Left ventricle myocardium inferior (tissue), 1 donor: ENCODE measurements at regions not wholly inside any gene's neighbourhood (a gene's known extent, or its start where the extent isn't known, plus 50 kb on each side); places are given as distances from the start of the nearest gene placed in this dataset.

Experiments used
- DNase-seq: peaks from one replicate; pipeline ENCODE4 v3.0.0-alpha.2; 2020
- H3K27ac ChIP-seq: fragments of 200-600 bp; replicated peaks from 2 replicates; pipeline ENCODE4 v1.8.0; 2021
- H3K27me3 ChIP-seq: fragments of 200-600 bp; 2 replicates; pipeline ENCODE4 v1.8.0; 2021; ENCODE audit warnings: low read depth
- H3K36me3 ChIP-seq: fragments of 200-600 bp; 2 replicates; pipeline ENCODE4 v1.8.0; 2021
- H3K4me1 ChIP-seq: fragments of 200-600 bp; 2 replicates; pipeline ENCODE4 v1.8.0; 2021
- H3K4me3 ChIP-seq: fragments of 200-600 bp; 2 replicates; pipeline ENCODE4 v1.8.0; 2021; ENCODE audit warnings: mild to moderate bottlenecking, moderate library complexity
- H3K9me3 ChIP-seq: fragments of 200-600 bp; replicated peaks from 2 replicates; pipeline ENCODE4 v1.8.0; 2021
- CTCF ChIP-seq: fragments of 200-600 bp; IDR thresholded peaks from 2 replicates; pipeline ENCODE4 v1.8.0; 2021; ENCODE audit warnings: antibody characterized with exemption, mild to moderate bottlenecking, borderline replicate concordance
- intact Hi-C: fragments of 100-400 bp; cut with micrococcal nuclease; formaldehyde crosslinking; loops from one replicate; pipeline ENCODE4 v1.11.0; 2022
- donor health status: DM: no; HTN: yes; CAD: no; lungs with severe emphysema.

DNA sequence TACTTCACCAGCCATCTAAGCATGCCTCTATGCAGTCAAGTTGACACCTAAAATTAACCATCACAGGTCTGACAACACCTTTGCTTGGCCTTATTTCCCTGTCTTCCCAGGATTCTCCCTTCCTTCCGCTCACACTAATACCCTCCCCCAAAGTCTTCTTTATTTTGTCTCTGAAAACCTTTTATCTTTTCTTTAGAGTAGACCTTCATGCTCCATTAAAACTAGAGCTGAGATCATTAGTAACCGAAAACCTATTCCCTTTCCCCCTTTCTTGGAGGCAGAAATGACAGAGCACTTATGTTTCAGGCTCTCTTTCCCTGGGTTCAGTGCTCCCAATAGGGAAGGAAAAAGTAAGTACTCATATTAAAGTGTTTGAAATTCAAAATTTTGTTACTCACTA, 423.8 kb downstream of the YTHDC2 start:
- DNase-seq, result no peak
- Histone ChIP-seq H3K27ac (no peak overlapping the region), H3K9me3 (no peaks in the 10 kb centered on the region), H3K4me1 (no peaks in the 10 kb centered on the region), H3K4me3 (no peak overlapping the region), H3K27me3 (no peaks in the 10 kb centered on the region), H3K36me3 (no peaks in the 10 kb centered on the region)
- intact Hi-C loops, result no loop called here
- no peak for TF ChIP-seq CTCF

DNA sequence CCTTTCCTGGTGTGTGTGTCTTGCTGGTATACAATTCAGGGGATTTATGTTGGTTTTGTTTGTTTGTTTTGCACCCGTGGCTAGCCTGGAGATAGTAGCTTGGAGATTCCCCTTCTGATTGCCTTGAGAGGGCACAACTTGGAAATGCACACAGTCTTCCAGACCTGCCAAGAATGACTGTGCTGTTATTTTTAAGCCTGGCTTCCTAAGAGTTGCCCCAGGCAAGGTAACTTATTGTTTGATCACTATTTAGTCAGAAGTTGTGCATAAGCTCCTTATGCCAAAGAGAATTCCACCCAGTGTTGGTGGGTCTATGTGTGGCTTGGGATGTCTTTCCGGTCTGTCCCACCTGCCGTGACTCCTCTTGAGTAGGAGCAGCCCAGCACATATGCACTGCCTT, 421.9 kb upstream of the KCNN2 start:
- H3K9me3 ChIP-seq, result no peaks in the 10 kb centered on the region
- no peak for TF ChIP-seq CTCF
- intact Hi-C loops, result no loop called here

GRCh38 chr5:113950186-113950585, 411.7 kb upstream of the KCNN2 start:
- no peak overlapping the region for H3K4me3 ChIP-seq
- H3K4me1 ChIP-seq, result no peaks in the 10 kb centered on the region
- no peaks in the 10 kb centered on the region for H3K27me3 ChIP-seq
- no peak overlapping the region for H3K27ac ChIP-seq
- intact Hi-C loops, result no loop called here
- DNase-seq, result no peak
- no peaks in the 10 kb centered on the region for H3K36me3 ChIP-seq
- peaks cover 28% of the 10 kb centered on the region for H3K9me3 ChIP-seq
- TF ChIP-seq CTCF, result no peak

More for the DNA sequence above, 421.9 kb upstream of the KCNN2 start:
- Histone ChIP-seq H3K36me3 (no peaks in the 10 kb centered on the region), H3K27me3 (no peaks in the 10 kb centered on the region), H3K4me3 (no peak overlapping the region), H3K27ac (no peak overlapping the region), H3K4me1 (no peaks in the 10 kb centered on the region)
- DNase-seq, result no peak

GRCh38 chr5:113965225-113965624, 396.6 kb upstream of the KCNN2 start:
- H3K4me1 ChIP-seq, result no peaks in the 10 kb centered on the region
- H3K27me3 ChIP-seq, result no peaks in the 10 kb centered on the region
- TF ChIP-seq CTCF, result no peak
- no peak overlapping the region for H3K27ac ChIP-seq
- H3K36me3 ChIP-seq, result no peaks in the 10 kb centered on the region
- intact Hi-C loops, result no loop called here
- H3K4me3 ChIP-seq, result no peak overlapping the region
- H3K9me3 ChIP-seq, result peaks cover 18% of the 10 kb centered on the region
- DNase-seq, result no peak

GRCh38 chr5:113969901-113970300, 392.0 kb upstream of the KCNN2 start:
- H3K36me3 ChIP-seq, result no peaks in the 10 kb centered on the region
- H3K9me3 ChIP-seq, result no peaks in the 10 kb centered on the region
- H3K27ac ChIP-seq, result no peak overlapping the region
- no peaks in the 10 kb centered on the region for H3K4me1 ChIP-seq
- H3K4me3 ChIP-seq, result no peak overlapping the region
- TF ChIP-seq CTCF, result no peak
- no peak for DNase-seq
- H3K27me3 ChIP-seq, result no peaks in the 10 kb centered on the region
- intact Hi-C loops, result no loop called here

- intact Hi-C loops, result no loop called here
- no peak for TF ChIP-seq CTCF
- H3K4me3 ChIP-seq, result no peak overlapping the region
- no peaks in the 10 kb centered on the region for H3K36me3 ChIP-seq
- DNase-seq, result no peak
- H3K27me3 ChIP-seq, result no peaks in the 10 kb centered on the region
- no peak overlapping the region for H3K27ac ChIP-seq
- H3K9me3 ChIP-seq, result no peaks in the 10 kb centered on the region
- no peaks in the 10 kb centered on the region for H3K4me1 ChIP-seq
Measured at GRCh38 chr5:113971454-113971853, 390.4 kb upstream of the KCNN2 start.
